Suprapubic skin (tissue), 4 donors: ENCODE measurements at regions not wholly inside any gene's neighbourhood (a gene's known extent, or its start where the extent isn't known, plus 50 kb on each side); places are given as distances from the start of the nearest gene placed in this dataset.

Experiments
- DNase-seq, 2 donors: peaks; one replicate each; pipeline ENCODE4 v3.0.0-alpha.2; 2019; ENCODE audit warnings: low spot score in 2 of 2
- H3K27ac ChIP-seq: fragments of 200-600 bp; sonication (generic); one replicate; pipeline ENCODE4 v1.5.1; 2019
- H3K27me3 ChIP-seq: fragments of 200-600 bp; sonication (generic); one replicate; pipeline ENCODE4 v1.5.1; 2019
- H3K36me3 ChIP-seq: fragments of 200-600 bp; sonication (generic); one replicate; pipeline ENCODE4 v1.5.1; 2019
- H3K4me1 ChIP-seq: fragments of 200-600 bp; sonication (generic); one replicate; pipeline ENCODE4 v1.5.1; 2019
- H3K4me3 ChIP-seq: fragments of 200-600 bp; sonication (generic); one replicate; pipeline ENCODE4 v1.5.1; 2019; ENCODE audit warnings: mild to moderate bottlenecking
- H3K9me3 ChIP-seq: fragments of 200-600 bp; sonication (generic); one replicate; pipeline ENCODE4 v1.5.1; 2019
- EP300 ChIP-seq: sonication (generic); formaldehyde crosslinking; IDR thresholded peaks from one replicate; pipeline ENCODE4 v1.6.1; 2017; ENCODE audit warnings: antibody characterized with exemption
- POLR2A ChIP-seq, 2 donors: fragments of 450-650 bp; IDR thresholded peaks; one replicate each; pipeline ENCODE4 v1.6.1; 2017; ENCODE audit warnings: antibody characterized with exemption in 2 of 2, mild to moderate bottlenecking in 2 of 2, moderate library complexity in 2 of 2
- POLR2AphosphoS5 ChIP-seq, 3 donors: sonication (generic); formaldehyde crosslinking; IDR thresholded peaks; one replicate each; pipeline ENCODE4 v1.6.1; 2017; ENCODE audit warnings: antibody characterized with exemption in 3 of 3
- WGBS: methylation state at CpG from one replicate; pipeline ENCODE4 v1.1.5; 2018; 5-methylcytosine and 5-hydroxymethylcytosine counted together
- TF ChIP-seq, protein P1 (sequence below), 2 donors: fragments of 200-600 bp in 1 of 2; fragments of 450-650 bp in 1 of 2; sonication (generic) in 1 of 2; IDR thresholded peaks; one replicate each; pipeline ENCODE4 v1.5.1; 2016 to 2019; ENCODE audit warnings: antibody characterized with exemption in 2 of 2, mild to moderate bottlenecking in 1 of 2, moderate library complexity in 1 of 2

DNA sequence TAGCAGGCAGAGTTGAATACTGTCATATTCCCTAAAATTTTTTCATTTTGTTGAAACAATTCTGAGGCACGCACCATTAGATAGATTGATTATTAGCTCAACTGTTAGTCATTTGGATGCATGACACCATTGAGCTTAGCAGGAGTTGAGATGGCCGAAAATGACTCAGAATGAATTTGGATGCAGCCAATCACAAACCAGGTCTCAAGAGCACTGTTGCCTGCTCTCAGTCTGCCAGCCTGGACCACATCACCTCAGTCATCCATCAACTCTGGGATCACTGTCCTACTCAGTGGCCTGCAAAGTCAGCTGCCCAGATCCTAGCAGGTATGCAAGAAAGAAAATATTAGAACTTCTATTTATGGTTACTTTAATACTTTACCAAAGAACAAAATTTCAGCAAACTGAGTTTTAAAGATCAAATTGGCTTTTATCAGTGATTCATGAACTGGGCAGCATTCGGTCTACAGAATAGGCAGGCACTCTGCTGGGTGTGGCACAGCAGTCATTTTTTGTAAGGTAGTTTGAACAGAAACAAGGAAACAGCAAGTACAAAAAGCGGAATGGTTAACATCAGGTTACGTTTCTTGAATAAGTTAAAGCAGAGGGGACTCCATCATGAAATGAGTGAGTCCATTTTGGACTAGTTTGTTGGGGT lies 152.7 kb upstream of the ARHGAP28 start:
- H3K9me3 ChIP-seq = no peaks in the 10 kb centered on the region
- no peaks in the 10 kb centered on the region for H3K36me3 ChIP-seq
- no peak for DNase-seq
- WGBS = 95% methylated on average over 5 of the region's 5 CpGs
- no peak overlapping the region for H3K4me3 ChIP-seq
- H3K27ac ChIP-seq = no peak overlapping the region
- no peaks in the 10 kb centered on the region for H3K4me1 ChIP-seq
- TF ChIP-seq, protein P1, sequence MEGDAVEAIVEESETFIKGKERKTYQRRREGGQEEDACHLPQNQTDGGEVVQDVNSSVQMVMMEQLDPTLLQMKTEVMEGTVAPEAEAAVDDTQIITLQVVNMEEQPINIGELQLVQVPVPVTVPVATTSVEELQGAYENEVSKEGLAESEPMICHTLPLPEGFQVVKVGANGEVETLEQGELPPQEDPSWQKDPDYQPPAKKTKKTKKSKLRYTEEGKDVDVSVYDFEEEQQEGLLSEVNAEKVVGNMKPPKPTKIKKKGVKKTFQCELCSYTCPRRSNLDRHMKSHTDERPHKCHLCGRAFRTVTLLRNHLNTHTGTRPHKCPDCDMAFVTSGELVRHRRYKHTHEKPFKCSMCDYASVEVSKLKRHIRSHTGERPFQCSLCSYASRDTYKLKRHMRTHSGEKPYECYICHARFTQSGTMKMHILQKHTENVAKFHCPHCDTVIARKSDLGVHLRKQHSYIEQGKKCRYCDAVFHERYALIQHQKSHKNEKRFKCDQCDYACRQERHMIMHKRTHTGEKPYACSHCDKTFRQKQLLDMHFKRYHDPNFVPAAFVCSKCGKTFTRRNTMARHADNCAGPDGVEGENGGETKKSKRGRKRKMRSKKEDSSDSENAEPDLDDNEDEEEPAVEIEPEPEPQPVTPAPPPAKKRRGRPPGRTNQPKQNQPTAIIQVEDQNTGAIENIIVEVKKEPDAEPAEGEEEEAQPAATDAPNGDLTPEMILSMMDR (IDR thresholded peaks at IDR 0.05) = no peak
- TF ChIP-seq POLR2AphosphoS5 (IDR thresholded peaks at IDR 0.05) = no peak
- no peak for TF ChIP-seq EP300
- no peak for TF ChIP-seq POLR2A (IDR thresholded peaks at IDR 0.05)
- no peaks in the 10 kb centered on the region for H3K27me3 ChIP-seq

- 78% methylated on average over 2 of the region's 2 CpGs for WGBS
- Histone ChIP-seq H3K27me3 (no peaks in the 10 kb centered on the region), H3K27ac (no peak overlapping the region), H3K4me1 (no peaks in the 10 kb centered on the region), H3K4me3 (no peak overlapping the region), H3K36me3 (no peaks in the 10 kb centered on the region), H3K9me3 (no peaks in the 10 kb centered on the region)
- TF ChIP-seq POLR2AphosphoS5 (IDR thresholded peaks at IDR 0.05) (no peak), POLR2A (IDR thresholded peaks at IDR 0.05) (no peak), EP300 (no peak)
- TF ChIP-seq, protein P1 (IDR thresholded peaks at IDR 0.05) = no peak
- no peak for DNase-seq
Observed at GRCh38 chr18:6578686-6579085, 150.8 kb upstream of the ARHGAP28 start.

GRCh38 chr18:6579486-6579885 lies 150.0 kb upstream of the ARHGAP28 start:
- H3K4me3 ChIP-seq = no peak overlapping the region
- H3K4me1 ChIP-seq = no peaks in the 10 kb centered on the region
- no peaks in the 10 kb centered on the region for H3K36me3 ChIP-seq
- no peak for TF ChIP-seq EP300
- TF ChIP-seq, protein P1 (IDR thresholded peaks at IDR 0.05) = no peak
- TF ChIP-seq POLR2A (IDR thresholded peaks at IDR 0.05) = no peak
- no peak for TF ChIP-seq POLR2AphosphoS5 (IDR thresholded peaks at IDR 0.05)
- 70% methylated on average over 5 of the region's 5 CpGs for WGBS
- no peaks in the 10 kb centered on the region for H3K9me3 ChIP-seq
- DNase-seq = no peak
- no peaks in the 10 kb centered on the region for H3K27me3 ChIP-seq
- no peak overlapping the region for H3K27ac ChIP-seq

DNA sequence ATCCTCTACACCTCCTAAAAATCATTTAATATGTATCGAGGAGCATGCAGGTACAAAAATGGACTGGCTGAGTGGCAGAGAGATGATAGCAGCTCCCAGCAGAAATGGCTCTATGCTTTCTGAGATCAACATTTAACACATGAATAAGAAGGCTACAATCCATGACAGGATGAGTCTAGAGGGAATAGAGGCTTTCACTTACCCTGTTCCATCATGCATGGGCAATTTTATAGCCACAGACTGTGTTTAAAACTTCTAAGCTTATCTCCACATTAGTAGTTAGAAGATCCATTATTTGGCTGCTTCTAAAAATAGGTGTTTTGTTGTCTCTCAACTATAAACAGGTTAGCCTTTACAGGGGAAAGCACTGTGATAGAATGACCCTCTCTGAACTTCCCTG lies 149.1 kb upstream of the ARHGAP28 start:
- TF ChIP-seq EP300 (no peak), POLR2AphosphoS5 (IDR thresholded peaks at IDR 0.05) (no peak), POLR2A (IDR thresholded peaks at IDR 0.05) (no peak)
- TF ChIP-seq, protein P1 (IDR thresholded peaks at IDR 0.05) = no peak
- no peak overlapping the region for H3K27ac ChIP-seq
- H3K27me3 ChIP-seq = no peaks in the 10 kb centered on the region
- 85% methylated on average over 1 of the region's 1 CpG for WGBS
- H3K9me3 ChIP-seq = no peaks in the 10 kb centered on the region
- no peak for DNase-seq
- no peaks in the 10 kb centered on the region for H3K4me1 ChIP-seq
- H3K4me3 ChIP-seq = no peak overlapping the region
- no peaks in the 10 kb centered on the region for H3K36me3 ChIP-seq

- H3K4me1 ChIP-seq = no peaks in the 10 kb centered on the region
- H3K4me3 ChIP-seq = no peak overlapping the region
- no peaks in the 10 kb centered on the region for H3K36me3 ChIP-seq
- WGBS = 61% methylated on average over 1 of the region's 1 CpG
- no peak overlapping the region for H3K27ac ChIP-seq
- no peak for DNase-seq
- no peaks in the 10 kb centered on the region for H3K9me3 ChIP-seq
- TF ChIP-seq POLR2A (IDR thresholded peaks at IDR 0.05) = no peak
- no peak for TF ChIP-seq POLR2AphosphoS5 (IDR thresholded peaks at IDR 0.05)
- TF ChIP-seq, protein P1 (IDR thresholded peaks at IDR 0.05) = no peak
- TF ChIP-seq EP300 = no peak
- no peaks in the 10 kb centered on the region for H3K27me3 ChIP-seq
Observed at GRCh38 chr18:6589923-6590322, 139.6 kb upstream of the ARHGAP28 start.
